Psoas muscle (tissue), 7 donors: ENCODE measurements at regions not wholly inside any gene's neighbourhood (a gene's known extent, or its start where the extent isn't known, plus 50 kb on each side); places are given as distances from the start of the nearest gene placed in this dataset.
"Not testable (repeated sequence)": the region's sequence is repeated elsewhere in the genome, so short reads cannot be mapped to it uniquely, and the experiment has no call there.

Source experiments
- ATAC-seq, 4 donors: fragments of 200-7000 bp; cut with Tn5 transposase; one replicate each; pipeline ENCODE4 v1.9.1; 2020; ENCODE audit warnings: moderate library complexity in 3 of 4, mild to moderate bottlenecking in 2 of 4
- DNase-seq, 2 donors: peaks; one replicate each; pipeline ENCODE4 v3.0.0-alpha.2; 2020
- H3K27ac ChIP-seq: fragments of 200-600 bp; one replicate; pipeline ENCODE4 v1.8.0; 2022
- H3K27me3 ChIP-seq, 3 donors: fragments of 200-600 bp in 1 of 3; one replicate each; pipeline versions ENCODE4 v1.6.1 to v1.8.0; 2013 to 2022; ENCODE audit warnings: low read length in 2 of 3, mild to moderate bottlenecking in 2 of 3, moderate library complexity in 1 of 3; ENCODE audit not compliant: insufficient read depth in 3 of 3
- H3K36me3 ChIP-seq, 2 donors: fragments of 200-600 bp in 1 of 2; one replicate each; pipeline versions ENCODE4 v1.6.1 to v1.8.0; 2013 to 2022; ENCODE audit warnings: low read depth in 1 of 2, mild to moderate bottlenecking in 1 of 2, moderate library complexity in 1 of 2; ENCODE audit not compliant: insufficient read depth in 1 of 2
- H3K4me1 ChIP-seq: fragments of 200-600 bp; one replicate; pipeline ENCODE4 v1.8.0; 2022
- H3K4me3 ChIP-seq: fragments of 200-600 bp; one replicate; pipeline ENCODE4 v1.8.0; 2022; ENCODE audit warnings: mild to moderate bottlenecking
- H3K9me3 ChIP-seq: fragments of 200-600 bp; one replicate; pipeline ENCODE4 v1.8.0; 2022
- WGBS, 3 donors: extraction: QIAGEN DNeasy Blood & Tissue Kit; methylation state at CpG; one replicate each; pipeline versions ENCODE4 v1.1.6 to v1.1.7; 2013; 5-methylcytosine and 5-hydroxymethylcytosine counted together
- intact Hi-C, 2 donors: fragments of 100-400 bp; cut with DNase I; formaldehyde crosslinking; loops; one replicate each; pipeline versions ENCODE4 v1.11.0 to v1.14.2; 2022
- donor health status: healthy with polysubstance abuse.
- donor health status: DM: no; HTN: no; CAD: no; lungs with moderate emphysema.
- donor health status: Bipolar disorder and iron deficiency.
- donor health status: healthy.
- donor health status: DM: yes; HTN: yes; CAD: no.
- donor health status: DM: no; HTN: no; CAD: no.
- donor health status: DM: yes; HTN: yes; CAD: no.

GRCh38 chr1:794918-795584, 108.6 kb upstream of the OR4F16 start:
- H3K36me3 ChIP-seq, H3K27me3 ChIP-seq, H3K4me1 ChIP-seq, H3K9me3 ChIP-seq, intact Hi-C loops, H3K4me3 ChIP-seq, DNase-seq: not testable (repeated sequence)
- peak overlapping the region; percentile 15 for H3K27ac ChIP-seq
- 47 to 55% (median 47%) methylated on average over 7 to 9 of the region's 9 CpGs for whole genome bisulfite sequencing, 3 donors
- ATAC-seq, result peak; percentile 67 to 93 (median 90)

GRCh38 chr1:797649-798048, 111.2 kb upstream of the OR4F16 start:
- H3K9me3 ChIP-seq, H3K36me3 ChIP-seq, ATAC-seq, DNase-seq, H3K4me1 ChIP-seq, intact Hi-C loops, H3K27ac ChIP-seq, H3K27me3 ChIP-seq, H3K4me3 ChIP-seq: not testable (repeated sequence)
- WGBS, 3 donors, result 55 to 71% (median 67%) methylated on average over 1 of the region's 6 CpGs

- intact Hi-C loops, H3K36me3 ChIP-seq, DNase-seq, H3K9me3 ChIP-seq, H3K4me3 ChIP-seq, H3K4me1 ChIP-seq, H3K27ac ChIP-seq, ATAC-seq, H3K27me3 ChIP-seq: not testable (repeated sequence)
- 97 to 100% (median 100%) methylated on average over 5 of the region's 7 CpGs for WGBS, 3 donors
Measured at GRCh38 chr1:800397-800796, 113.9 kb upstream of the OR4F16 start.

GRCh38 chr1:804378-805115, 118.1 kb upstream of the OR4F16 start:
- H3K27ac ChIP-seq, H3K27me3 ChIP-seq, H3K4me3 ChIP-seq, intact Hi-C loops, H3K36me3 ChIP-seq, ATAC-seq, DNase-seq, H3K4me1 ChIP-seq, H3K9me3 ChIP-seq: not testable (repeated sequence)
- WGBS, 3 donors, result 67 to 73% (median 68%) methylated on average over 4 to 6 of the region's 6 CpGs

GRCh38 chr1:805310-805709, 118.4 kb upstream of the SAMD11 start:
- H3K27me3 ChIP-seq, H3K4me1 ChIP-seq, H3K36me3 ChIP-seq, H3K9me3 ChIP-seq, DNase-seq, intact Hi-C loops, H3K27ac ChIP-seq, H3K4me3 ChIP-seq, ATAC-seq: not testable (repeated sequence)
- WGBS, 3 donors, result 93 to 97% (median 95%) methylated on average over 5 of the region's 5 CpGs

- ATAC-seq, H3K27me3 ChIP-seq, DNase-seq, H3K9me3 ChIP-seq, H3K36me3 ChIP-seq, H3K27ac ChIP-seq, H3K4me3 ChIP-seq, intact Hi-C loops, H3K4me1 ChIP-seq: not testable (repeated sequence)
- 80 to 100% methylated on average over 1 of the region's 3 CpGs; no CpG with 5 or more reads in 1 of the 3 donors for WGBS, 3 donors
Measured at GRCh38 chr1:807066-807465, 116.7 kb upstream of the SAMD11 start.

GRCh38 chr1:807699-808390, 115.9 kb upstream of the SAMD11 start:
- H3K4me1 ChIP-seq, H3K27me3 ChIP-seq, H3K27ac ChIP-seq, ATAC-seq, intact Hi-C loops, H3K36me3 ChIP-seq, H3K4me3 ChIP-seq, DNase-seq, H3K9me3 ChIP-seq: not testable (repeated sequence)
- 50 to 63% (median 61%) methylated on average over 2 of the region's 4 CpGs for WGBS, 3 donors

GRCh38 chr1:810949-811348, 112.8 kb upstream of the SAMD11 start:
- H3K4me1 ChIP-seq, H3K27ac ChIP-seq, H3K9me3 ChIP-seq, intact Hi-C loops, H3K4me3 ChIP-seq, H3K36me3 ChIP-seq, DNase-seq, H3K27me3 ChIP-seq: not testable (repeated sequence)
- 32 to 50% (median 37%) methylated on average over 2 of the region's 2 CpGs for WGBS, 3 donors
- ATAC-seq, result peak in 2 of 4 donors; percentile 48 to 82

- WGBS, 3 donors, result 94 to 98% (median 96%) methylated on average over 5 of the region's 5 CpGs
- DNase-seq, H3K36me3 ChIP-seq, H3K4me1 ChIP-seq, intact Hi-C loops, H3K9me3 ChIP-seq, H3K27me3 ChIP-seq, H3K4me3 ChIP-seq, H3K27ac ChIP-seq, ATAC-seq: not testable (repeated sequence)
Measured at GRCh38 chr1:812535-813127, 111.1 kb upstream of the SAMD11 start.

- H3K4me3 ChIP-seq, ATAC-seq, H3K9me3 ChIP-seq, H3K4me1 ChIP-seq, DNase-seq, intact Hi-C loops, H3K36me3 ChIP-seq, H3K27me3 ChIP-seq, H3K27ac ChIP-seq: not testable (repeated sequence)
- 50 to 86% (median 72%) methylated on average over 2 to 3 of the region's 7 CpGs for WGBS, 3 donors
Measured at GRCh38 chr1:814543-814942, 109.2 kb upstream of the SAMD11 start.
